Skeletal muscle cell (primary cell): ENCODE measurements at regions not wholly inside any gene's neighbourhood (a gene's known extent, or its start where the extent isn't known, plus 50 kb on each side); places are given as distances from the start of the nearest gene placed in this dataset.
A peak's percentile ranks its signal among the peaks of the same experiment; 100 is the strongest.

Experiments
- DNase-seq: peaks from one replicate; pipeline ENCODE4 v3.0.0-alpha.2; 2010; ENCODE audit warnings: low read depth
- H3K4me3 ChIP-seq: 2 replicates; pipeline ENCODE4 v1.5.1; 2011; ENCODE audit warnings: low read depth, mild to moderate bottlenecking, control low read depth, low read length, moderate library complexity

GRCh38 chr10:28940158-28940888 is 263.0 kb downstream of the BAMBI start:
- no peak overlapping the region for H3K4me3 ChIP-seq
- DNase-seq: no peak

GRCh38 chr10:28942012-28942411 is 264.7 kb downstream of the BAMBI start:
- H3K4me3 ChIP-seq: no peak overlapping the region
- DNase-seq: no peak

DNA sequence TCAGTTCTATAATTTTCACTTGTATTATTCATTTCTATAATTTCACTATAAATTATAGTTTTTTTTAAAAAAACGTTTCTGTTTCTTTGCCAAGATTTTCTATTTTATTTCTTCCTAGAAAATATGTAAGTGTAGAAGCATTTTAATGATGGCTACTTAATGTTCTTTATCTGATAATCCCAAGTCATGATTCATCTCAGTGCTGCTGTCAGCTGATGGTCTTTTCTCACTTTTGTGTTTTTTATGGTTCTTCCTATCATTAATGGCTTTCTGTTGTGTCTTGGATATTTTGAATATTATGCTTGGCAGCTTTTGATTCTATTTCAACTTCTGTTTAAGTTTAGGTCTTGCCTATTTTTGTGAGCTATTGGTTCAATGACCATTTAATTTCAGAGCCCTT is 268.6 kb downstream of the BAMBI start:
- no peak overlapping the region for H3K4me3 ChIP-seq
- DNase-seq: no peak

- DNase-seq: peak; percentile 12
- H3K4me3 ChIP-seq: no peak overlapping the region
These were observed 269.2 kb downstream of the BAMBI start for GRCh38 chr10:28946479-28946878.

DNA sequence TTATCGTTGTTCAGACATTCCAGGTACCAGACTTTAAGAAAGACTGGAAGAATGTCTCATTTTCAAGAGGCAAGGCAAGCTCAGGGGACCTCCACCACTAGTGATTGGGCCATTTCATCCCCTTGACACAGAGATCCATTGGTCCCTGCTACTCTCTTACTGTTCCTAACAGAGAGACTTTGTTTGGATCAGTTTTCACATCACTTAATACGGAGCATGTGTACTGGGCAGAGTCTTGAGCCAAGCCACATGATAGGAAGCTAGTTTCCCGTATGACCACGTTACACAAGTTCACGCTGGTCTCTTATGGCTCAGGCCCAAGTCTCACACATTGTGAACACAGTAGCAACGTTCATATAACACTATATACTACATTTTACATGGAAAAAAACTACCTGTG is 269.9 kb downstream of the BAMBI start:
- no peak overlapping the region for H3K4me3 ChIP-seq
- no peak for DNase-seq

DNA sequence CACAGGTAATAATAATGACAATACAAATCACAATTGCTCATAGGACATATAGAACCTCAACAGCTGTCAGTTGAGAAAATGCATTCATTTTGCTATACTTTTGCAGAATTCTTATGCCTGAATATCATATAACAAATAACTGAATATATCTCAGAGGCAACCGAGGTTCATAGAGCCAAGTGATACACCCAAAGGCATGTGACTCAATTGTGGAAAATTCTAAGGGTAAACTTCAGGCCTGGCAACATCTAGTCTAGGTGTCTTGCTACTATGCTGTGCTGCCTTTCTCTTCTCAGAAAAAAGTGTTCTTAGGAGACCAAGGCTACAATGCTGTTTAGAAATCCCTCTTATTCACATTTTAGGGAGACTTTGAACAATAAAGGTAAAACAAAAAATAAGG is 270.7 kb downstream of the BAMBI start:
- DNase-seq: no peak
- no peak overlapping the region for H3K4me3 ChIP-seq

GRCh38 chr10:28949005-28950004 is 272.0 kb downstream of the BAMBI start:
- H3K4me3 ChIP-seq: no peak overlapping the region
- DNase-seq: no peak

- H3K4me3 ChIP-seq: no peak overlapping the region
- no peak for DNase-seq
These were observed 274.2 kb downstream of the BAMBI start for GRCh38 chr10:28951484-28951883.

DNA sequence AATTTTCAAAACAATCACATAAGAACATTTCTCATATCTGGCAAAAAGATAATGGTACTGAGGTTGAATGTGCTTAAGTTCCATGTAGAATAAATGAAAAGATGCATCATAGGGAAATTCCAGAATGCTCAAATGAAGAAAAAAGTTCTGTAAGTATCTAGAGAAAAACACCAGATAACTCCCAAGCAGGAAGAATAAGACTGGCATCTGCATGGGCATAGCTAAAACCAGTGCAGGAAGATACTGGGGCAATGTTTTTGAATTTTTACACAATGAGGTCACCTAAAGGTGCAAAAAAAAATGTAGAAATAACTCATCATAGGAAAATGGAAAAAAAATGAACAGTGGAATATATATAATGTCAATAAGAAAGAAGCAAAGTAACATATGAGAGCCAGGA is 275.2 kb downstream of the BAMBI start:
- H3K4me3 ChIP-seq: no peak overlapping the region
- DNase-seq: no peak

DNA sequence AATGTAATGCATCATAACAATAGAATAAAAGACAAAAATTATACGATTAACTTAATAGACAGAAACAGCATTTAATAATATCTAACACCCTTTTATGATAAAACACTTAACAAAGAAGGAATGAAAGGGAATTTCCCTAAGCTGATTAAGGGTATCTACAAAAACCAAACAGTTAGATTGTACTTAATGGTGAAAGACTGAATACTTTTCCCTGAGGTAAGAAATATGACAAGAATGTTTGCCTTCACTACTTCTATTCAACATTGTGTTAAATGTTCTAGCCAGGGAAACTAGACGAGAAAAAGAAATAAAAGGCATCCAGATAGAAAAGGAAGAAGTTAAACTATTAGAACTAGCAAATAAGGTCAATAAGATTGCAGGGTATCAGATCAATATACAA is 276.9 kb downstream of the BAMBI start:
- DNase-seq: no peak
- no peak overlapping the region for H3K4me3 ChIP-seq

- no peak overlapping the region for H3K4me3 ChIP-seq
- DNase-seq: no peak
These were observed 281.1 kb downstream of the BAMBI start for GRCh38 chr10:28958468-28958867.

- no peak for DNase-seq
- H3K4me3 ChIP-seq: no peak overlapping the region
These were observed 282.7 kb downstream of the BAMBI start for GRCh38 chr10:28959850-28960501.

- H3K4me3 ChIP-seq: no peak overlapping the region
- no peak for DNase-seq
These were observed 285.4 kb downstream of the BAMBI start for GRCh38 chr10:28962768-28963167.

DNA sequence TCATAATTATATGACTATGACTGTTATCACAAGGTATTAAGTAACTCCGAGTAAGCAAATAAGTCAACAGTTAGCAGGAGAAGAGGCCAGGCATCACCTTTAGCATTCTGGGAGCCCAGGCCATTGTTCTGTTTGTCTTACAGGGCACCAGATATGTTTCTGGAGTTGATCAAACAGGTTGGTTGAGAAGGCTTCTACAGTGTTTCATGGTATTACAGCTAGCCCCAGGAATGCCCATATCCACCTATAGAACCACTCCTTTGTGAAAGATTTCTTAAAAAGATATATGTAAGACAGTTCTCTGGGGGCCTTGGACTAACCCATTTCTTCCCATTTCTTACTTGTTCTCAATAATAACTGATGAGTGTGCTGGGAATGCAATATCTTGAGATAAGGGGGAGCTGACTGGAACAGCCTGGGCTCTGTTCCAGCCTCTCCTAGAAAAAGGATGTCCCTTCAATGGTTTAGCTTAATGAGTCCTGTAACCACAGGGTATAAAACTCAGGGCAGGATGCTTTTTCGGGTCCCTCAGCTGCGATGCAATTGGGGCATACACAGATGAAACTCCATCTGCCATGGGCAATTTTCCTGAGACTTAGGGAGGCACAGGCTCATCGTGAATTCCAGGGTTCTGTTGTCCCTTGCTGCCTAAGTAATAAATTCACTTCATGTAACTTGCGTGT is 286.4 kb downstream of the BAMBI start:
- no peak for DNase-seq
- H3K4me3 ChIP-seq: no peak overlapping the region

GRCh38 chr10:28965937-28966336 is 288.6 kb downstream of the BAMBI start:
- no peak for DNase-seq
- H3K4me3 ChIP-seq: no peak overlapping the region

DNA sequence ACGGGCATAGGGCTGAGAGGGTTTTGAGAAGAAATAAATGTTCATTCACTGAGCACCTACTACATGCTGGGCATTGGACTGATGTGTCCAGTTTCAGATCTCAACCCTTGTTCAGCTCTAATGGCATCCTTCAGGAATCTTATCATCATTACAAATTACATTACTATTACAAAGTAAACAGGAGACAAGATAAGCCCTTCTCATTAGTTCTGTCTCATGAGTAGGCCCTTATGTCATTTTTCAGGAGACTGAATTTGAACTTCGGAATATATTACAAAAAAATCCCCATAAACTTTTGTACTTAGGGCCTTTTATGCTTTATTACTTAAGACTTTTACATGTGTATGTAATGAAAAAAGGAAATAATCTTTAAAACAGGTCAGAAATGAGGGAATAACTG is 289.7 kb downstream of the BAMBI start:
- DNase-seq: no peak
- no peak overlapping the region for H3K4me3 ChIP-seq

- DNase-seq: no peak
- no peak overlapping the region for H3K4me3 ChIP-seq
These were observed 292.1 kb downstream of the BAMBI start for GRCh38 chr10:28969413-28969812.

- peak; percentile 51 for DNase-seq
- no peak overlapping the region for H3K4me3 ChIP-seq
These were observed 292.9 kb downstream of the BAMBI start for GRCh38 chr10:28970231-28970630.

- no peak overlapping the region for H3K4me3 ChIP-seq
- no peak for DNase-seq
These were observed 293.9 kb downstream of the BAMBI start for GRCh38 chr10:28971255-28971654.

- no peak overlapping the region for H3K4me3 ChIP-seq
- DNase-seq: peak; percentile 45
These were observed 294.4 kb downstream of the BAMBI start for GRCh38 chr10:28971764-28972163.
